Liver (tissue), 8 donors: ENCODE measurements at regions not wholly inside any gene's neighbourhood (a gene's known extent, or its start where the extent isn't known, plus 50 kb on each side); places are given as distances from the start of the nearest gene placed in this dataset.

Experiments
- DNase-seq: peaks from one replicate; pipeline ENCODE4 v3.0.0-alpha.2; 2017; ENCODE audit warnings: low spot score
- H3K27ac ChIP-seq, 2 donors: one replicate each; pipeline ENCODE4 v1.7.0; 2013; ENCODE audit warnings: inconsistent platforms in 2 of 2, low read length in 2 of 2, control low read depth in 1 of 2, low read depth in 1 of 2, mild to moderate bottlenecking in 1 of 2
- H3K27me3 ChIP-seq, 4 donors: one replicate each; pipeline versions ENCODE4 v1.6.1 to v1.7.0; 2013; ENCODE audit warnings: low read length in 3 of 4, inconsistent platforms in 1 of 4, mild to moderate bottlenecking in 1 of 4, moderate library complexity in 1 of 4; ENCODE audit not compliant: control insufficient read depth in 4 of 4, insufficient read depth in 4 of 4
- H3K36me3 ChIP-seq, 4 donors: one replicate each; pipeline versions ENCODE4 v1.6.1 to v1.7.0; 2013; ENCODE audit warnings: low read length in 3 of 4, mild to moderate bottlenecking in 3 of 4, low read depth in 1 of 4, moderate library complexity in 1 of 4; ENCODE audit not compliant: control insufficient read depth in 4 of 4, insufficient read depth in 3 of 4
- H3K4me1 ChIP-seq, 4 donors: one replicate each; pipeline versions ENCODE4 v1.6.1 to v1.7.0; 2013; ENCODE audit warnings: low read length in 3 of 4, mild to moderate bottlenecking in 3 of 4, moderate library complexity in 1 of 4; ENCODE audit not compliant: control insufficient read depth in 4 of 4, insufficient read depth in 4 of 4
- H3K4me3 ChIP-seq, 3 donors: one replicate each; pipeline versions ENCODE4 v1.6.1 to v1.7.0; 2013; ENCODE audit warnings: low read length in 3 of 3, control low read depth in 1 of 3, low read depth in 1 of 3, mild to moderate bottlenecking in 1 of 3
- H3K9ac ChIP-seq, 2 donors: one replicate each; pipeline ENCODE4 v1.7.0; 2013; ENCODE audit warnings: low read length in 2 of 2, mild to moderate bottlenecking in 2 of 2, moderate library complexity in 2 of 2, control low read depth in 1 of 2, low read depth in 1 of 2
- H3K9me3 ChIP-seq, 4 donors: one replicate each; pipeline versions ENCODE4 v1.6.1 to v1.7.0; 2013; ENCODE audit warnings: low read length in 3 of 4; ENCODE audit not compliant: control insufficient read depth in 4 of 4
- CTCF ChIP-seq: fragments of 150-350 bp; IDR thresholded peaks from 2 replicates; pipeline ENCODE4 v1.5.1; 2017; ENCODE audit warnings: improper control_type of control experiment, low read depth, low read length; ENCODE audit not compliant: missing input control
- FOXA2 ChIP-seq: IDR thresholded peaks from 2 replicates; pipeline ENCODE4 v1.6.1; 2016; ENCODE audit warnings: antibody characterized with exemption
- GABPA ChIP-seq, 2 donors: IDR thresholded peaks in 1 of 2; conservative IDR thresholded peaks in 1 of 2; 2 replicates each; pipeline ENCODE4 v1.6.1; 2016; ENCODE audit warnings: antibody characterized with exemption in 2 of 2, mild to moderate bottlenecking in 1 of 2, moderate library complexity in 1 of 2
- HNF4A ChIP-seq, 2 donors: conservative IDR thresholded peaks; 2 replicates each; pipeline ENCODE4 v1.6.1; 2016; ENCODE audit warnings: antibody characterized with exemption in 2 of 2, mild to moderate bottlenecking in 2 of 2
- RAD21 ChIP-seq, 2 donors: IDR thresholded peaks; 2 replicates each; pipeline ENCODE4 v1.6.1; 2016; ENCODE audit warnings: antibody characterized with exemption in 2 of 2, mild to moderate bottlenecking in 2 of 2
- REST ChIP-seq: IDR thresholded peaks from 2 replicates; pipeline ENCODE4 v1.6.1; 2016; ENCODE audit warnings: antibody characterized with exemption, mild to moderate bottlenecking
- SP1 ChIP-seq: IDR thresholded peaks from 2 replicates; pipeline ENCODE4 v1.6.1; 2018; ENCODE audit warnings: antibody characterized with exemption, mild to moderate bottlenecking
- TAF1 ChIP-seq: conservative IDR thresholded peaks from 2 replicates; pipeline ENCODE4 v1.6.1; 2016; ENCODE audit warnings: antibody characterized with exemption, mild to moderate bottlenecking
- YY1 ChIP-seq: IDR thresholded peaks from 2 replicates; pipeline ENCODE4 v1.6.1; 2016; ENCODE audit warnings: antibody characterized with exemption, mild to moderate bottlenecking
- ZBTB33 ChIP-seq: IDR thresholded peaks from 2 replicates; pipeline ENCODE4 v1.6.1; 2016; ENCODE audit warnings: antibody characterized with exemption
- WGBS: extraction: QIAGEN DNeasy Blood & Tissue Kit; methylation state at CpG from one replicate; pipeline ENCODE4 v1.1.7; 2013; 5-methylcytosine and 5-hydroxymethylcytosine counted together
- donor health status: healthy.
- donor health status: healthy.
- donor health status: healthy.
- donor health status: healthy.
- donor health status: healthy.

DNA sequence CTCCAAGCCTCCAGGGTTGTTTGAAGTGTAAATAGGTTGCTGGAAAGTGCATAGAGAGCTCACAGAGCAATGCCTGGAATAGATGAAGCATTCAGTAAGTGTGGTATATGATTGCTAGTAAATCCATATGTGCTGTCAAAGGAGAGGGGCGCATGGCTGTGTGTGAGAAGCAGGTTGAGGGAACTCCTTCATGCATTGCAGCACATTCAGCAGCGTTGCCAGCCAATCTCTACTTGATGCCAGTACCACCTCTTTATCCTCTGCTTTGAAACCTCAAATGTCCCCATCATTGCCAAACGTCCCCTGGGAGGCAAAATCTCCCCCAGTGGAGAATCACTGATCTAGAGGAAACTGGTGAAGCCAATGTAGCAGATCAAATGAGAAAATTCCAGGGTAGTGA, 82.7 kb upstream of the RALGAPA2 start:
- WGBS: 72% methylated on average over 3 of the region's 3 CpGs
- Histone ChIP-seq H3K36me3 (no peaks in the 10 kb centered on the region), H3K9me3 (no peaks in the 10 kb centered on the region)

More for the DNA sequence above, 82.7 kb upstream of the RALGAPA2 start:
- Histone ChIP-seq H3K4me1 (peaks cover 0 to 5% (median 1%) of the 10 kb centered on the region in 4 donors), H3K9ac (no peak overlapping the region), H3K4me3 (no peak overlapping the region), H3K27ac (no peak overlapping the region), H3K27me3 (no peaks in the 10 kb centered on the region)
- DNase-seq: no peak
- TF ChIP-seq GABPA (IDR thresholded peaks at IDR 0.05 in 1 of 2, conservative IDR thresholded peaks at IDR 0.05 in 1 of 2): no peak
- no peak for TF ChIP-seq TAF1
- no peak for TF ChIP-seq REST
- TF ChIP-seq CTCF: no peak
- TF ChIP-seq YY1: no peak
- TF ChIP-seq RAD21 (IDR thresholded peaks at IDR 0.05): no peak
- TF ChIP-seq FOXA2: no peak
- no peak for TF ChIP-seq ZBTB33
- no peak for TF ChIP-seq HNF4A (conservative IDR thresholded peaks at IDR 0.05)
- TF ChIP-seq SP1: no peak
